Esophagus muscularis mucosa (tissue), 3 donors: ENCODE measurements at regions not wholly inside any gene's neighbourhood (a gene's known extent, or its start where the extent isn't known, plus 50 kb on each side); places are given as distances from the start of the nearest gene placed in this dataset.

Experiments used
- POLR2AphosphoS5 ChIP-seq, 2 donors: sonication (generic); formaldehyde crosslinking; IDR thresholded peaks; one replicate each; pipeline ENCODE4 v1.6.1; 2017; ENCODE audit warnings: antibody characterized with exemption in 2 of 2
- TF ChIP-seq, protein P1 (sequence below), 3 experiments: fragments of 200-600 bp in 2 of 3; fragments of 450-650 bp in 1 of 3; sonication (generic) in 2 of 3; IDR thresholded peaks; one replicate each; pipeline ENCODE4 v1.5.1; 2017 to 2019; ENCODE audit warnings: antibody characterized with exemption in 3 of 3, mild to moderate bottlenecking in 2 of 3, moderate library complexity in 1 of 3

DNA sequence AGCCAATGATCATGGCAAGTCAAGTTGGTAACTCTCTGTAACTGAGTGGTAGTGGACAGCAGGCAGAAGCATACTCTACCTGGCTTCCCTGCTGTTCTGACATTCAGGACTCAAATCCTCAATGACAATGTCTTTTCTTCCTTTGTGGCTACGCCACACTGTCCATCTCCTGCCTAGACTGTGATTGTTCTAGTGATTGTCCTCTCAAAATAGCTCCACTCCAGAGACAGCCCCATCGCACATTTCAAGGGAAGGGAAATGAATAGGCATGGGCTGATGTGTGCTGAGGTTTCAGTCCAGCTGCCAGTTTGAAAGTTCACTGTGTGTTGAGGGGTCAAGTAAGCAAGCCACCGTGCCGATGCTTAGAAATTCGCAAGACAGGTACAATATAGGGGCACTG, 227.0 kb upstream of the WWC1 start:
- TF ChIP-seq, protein P1, sequence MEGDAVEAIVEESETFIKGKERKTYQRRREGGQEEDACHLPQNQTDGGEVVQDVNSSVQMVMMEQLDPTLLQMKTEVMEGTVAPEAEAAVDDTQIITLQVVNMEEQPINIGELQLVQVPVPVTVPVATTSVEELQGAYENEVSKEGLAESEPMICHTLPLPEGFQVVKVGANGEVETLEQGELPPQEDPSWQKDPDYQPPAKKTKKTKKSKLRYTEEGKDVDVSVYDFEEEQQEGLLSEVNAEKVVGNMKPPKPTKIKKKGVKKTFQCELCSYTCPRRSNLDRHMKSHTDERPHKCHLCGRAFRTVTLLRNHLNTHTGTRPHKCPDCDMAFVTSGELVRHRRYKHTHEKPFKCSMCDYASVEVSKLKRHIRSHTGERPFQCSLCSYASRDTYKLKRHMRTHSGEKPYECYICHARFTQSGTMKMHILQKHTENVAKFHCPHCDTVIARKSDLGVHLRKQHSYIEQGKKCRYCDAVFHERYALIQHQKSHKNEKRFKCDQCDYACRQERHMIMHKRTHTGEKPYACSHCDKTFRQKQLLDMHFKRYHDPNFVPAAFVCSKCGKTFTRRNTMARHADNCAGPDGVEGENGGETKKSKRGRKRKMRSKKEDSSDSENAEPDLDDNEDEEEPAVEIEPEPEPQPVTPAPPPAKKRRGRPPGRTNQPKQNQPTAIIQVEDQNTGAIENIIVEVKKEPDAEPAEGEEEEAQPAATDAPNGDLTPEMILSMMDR (IDR thresholded peaks at IDR 0.05) = no peak
- no peak for TF ChIP-seq POLR2AphosphoS5 (IDR thresholded peaks at IDR 0.05)
